ENCODE measurements at regions not wholly inside any gene's neighbourhood (a gene's known extent, or its start where the extent isn't known, plus 50 kb on each side); places are given as distances from the start of the nearest gene placed in this dataset.

GRCh38 chr7:43040461-43040860 lies 72.0 kb upstream of the HECW1 start:
- TF ChIP-seq, protein P1, sequence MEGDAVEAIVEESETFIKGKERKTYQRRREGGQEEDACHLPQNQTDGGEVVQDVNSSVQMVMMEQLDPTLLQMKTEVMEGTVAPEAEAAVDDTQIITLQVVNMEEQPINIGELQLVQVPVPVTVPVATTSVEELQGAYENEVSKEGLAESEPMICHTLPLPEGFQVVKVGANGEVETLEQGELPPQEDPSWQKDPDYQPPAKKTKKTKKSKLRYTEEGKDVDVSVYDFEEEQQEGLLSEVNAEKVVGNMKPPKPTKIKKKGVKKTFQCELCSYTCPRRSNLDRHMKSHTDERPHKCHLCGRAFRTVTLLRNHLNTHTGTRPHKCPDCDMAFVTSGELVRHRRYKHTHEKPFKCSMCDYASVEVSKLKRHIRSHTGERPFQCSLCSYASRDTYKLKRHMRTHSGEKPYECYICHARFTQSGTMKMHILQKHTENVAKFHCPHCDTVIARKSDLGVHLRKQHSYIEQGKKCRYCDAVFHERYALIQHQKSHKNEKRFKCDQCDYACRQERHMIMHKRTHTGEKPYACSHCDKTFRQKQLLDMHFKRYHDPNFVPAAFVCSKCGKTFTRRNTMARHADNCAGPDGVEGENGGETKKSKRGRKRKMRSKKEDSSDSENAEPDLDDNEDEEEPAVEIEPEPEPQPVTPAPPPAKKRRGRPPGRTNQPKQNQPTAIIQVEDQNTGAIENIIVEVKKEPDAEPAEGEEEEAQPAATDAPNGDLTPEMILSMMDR (IDR thresholded peaks at IDR 0.05; ENCODE audit: low read depth, low read length, missing control alignments), result no peak
- no peak for DNase-seq (ENCODE audit: extremely low read depth, low read depth)
- H3K4me3 ChIP-seq (replicated peaks; ENCODE audit: low read depth, low read length), result no peak overlapping the region

DNA sequence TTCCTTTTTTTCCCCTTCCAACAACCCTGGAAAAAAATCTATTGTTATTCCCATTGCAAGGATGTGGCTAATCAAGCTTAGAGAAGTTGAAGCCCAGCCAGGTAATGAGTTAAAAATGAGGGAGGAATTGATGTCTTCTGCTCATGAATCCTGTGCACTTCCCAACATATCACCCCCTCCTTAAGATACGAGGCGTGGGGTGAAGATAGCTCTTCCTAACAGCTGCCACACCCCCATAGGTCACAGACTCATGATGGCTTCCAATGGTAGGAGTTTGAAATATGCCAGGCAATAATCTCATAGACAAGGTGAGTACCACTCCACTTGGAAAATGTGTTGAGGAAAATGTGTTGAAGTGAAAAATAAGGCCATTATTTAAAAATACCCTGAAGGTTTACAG lies 71.3 kb upstream of the HECW1 start:
- DNase-seq (ENCODE audit: extremely low read depth, low read depth), result no peak
- TF ChIP-seq, protein P1 (IDR thresholded peaks at IDR 0.05; ENCODE audit: low read depth, low read length, missing control alignments), result no peak
- no peak overlapping the region for H3K4me3 ChIP-seq (replicated peaks; ENCODE audit: low read depth, low read length)

DNA sequence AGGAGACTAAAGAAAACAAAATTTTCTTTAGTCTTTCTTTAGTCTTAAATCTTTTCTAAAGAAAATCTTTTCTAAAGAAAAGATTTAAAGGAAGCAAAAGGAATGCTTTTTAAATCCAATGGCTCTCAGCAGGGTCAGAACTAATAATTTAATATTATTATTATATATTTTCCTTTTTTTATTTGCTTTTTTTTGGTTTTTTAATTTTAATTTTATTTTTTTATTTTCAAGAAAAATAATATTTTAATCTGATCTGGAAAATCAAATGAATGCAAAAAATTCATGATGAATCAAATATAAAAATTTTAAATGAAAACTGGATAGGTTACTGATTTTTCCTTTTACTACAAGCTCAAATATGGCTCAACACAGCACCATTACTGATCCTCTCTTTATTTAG lies 70.7 kb upstream of the HECW1 start:
- TF ChIP-seq, protein P1 (IDR thresholded peaks at IDR 0.05; ENCODE audit: low read depth, low read length, missing control alignments), result no peak
- H3K4me3 ChIP-seq (replicated peaks; ENCODE audit: low read depth, low read length), result no peak overlapping the region
- DNase-seq (ENCODE audit: extremely low read depth, low read depth), result no peak

DNA sequence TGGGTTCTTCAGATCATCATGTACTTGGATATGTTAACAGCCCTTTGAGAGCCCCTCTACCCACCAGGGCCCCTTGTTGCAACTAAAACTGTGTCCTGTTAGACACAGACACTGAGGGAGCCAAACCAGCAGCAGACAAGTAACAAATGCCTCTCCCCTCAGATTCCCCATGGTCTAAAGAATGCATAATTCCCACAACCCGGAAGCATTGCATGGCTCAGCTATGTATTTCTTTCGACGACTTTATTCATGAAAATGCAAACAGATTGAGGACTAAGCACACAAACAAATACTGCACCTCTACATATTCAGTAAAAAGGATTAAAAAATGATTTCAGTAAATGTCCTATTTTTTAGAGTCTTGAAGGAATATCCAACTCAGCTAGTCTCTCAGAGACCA lies 70.1 kb upstream of the HECW1 start:
- no peak overlapping the region for H3K4me3 ChIP-seq (replicated peaks; ENCODE audit: low read depth, low read length)
- TF ChIP-seq, protein P1 (IDR thresholded peaks at IDR 0.05; ENCODE audit: low read depth, low read length, missing control alignments), result no peak

DNA sequence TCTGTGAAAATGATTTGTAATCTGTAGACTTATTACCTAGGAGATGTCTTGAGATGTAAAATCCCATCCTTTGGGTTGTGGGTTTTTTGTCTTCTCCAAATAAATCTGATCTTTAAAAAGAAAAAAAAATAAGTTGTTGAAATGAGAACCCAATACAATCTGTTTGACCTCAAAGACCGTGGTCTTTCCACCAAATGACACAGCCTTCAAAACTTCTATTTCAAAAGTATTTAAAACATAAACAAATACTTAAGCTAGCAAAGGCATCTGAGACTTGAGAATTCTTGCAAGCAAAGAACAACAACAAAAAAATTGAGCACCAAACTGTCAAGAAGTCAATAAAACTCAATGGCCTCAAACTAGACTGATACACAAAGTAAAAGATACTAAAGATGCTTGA lies 67.9 kb upstream of the HECW1 start:
- H3K4me3 ChIP-seq (replicated peaks; ENCODE audit: low read depth, low read length), result no peak overlapping the region
- DNase-seq (ENCODE audit: extremely low read depth, low read depth), result no peak
- TF ChIP-seq, protein P1 (IDR thresholded peaks at IDR 0.05; ENCODE audit: low read depth, low read length, missing control alignments), result no peak

More for the DNA sequence above, 70.1 kb upstream of the HECW1 start:
- no peak for DNase-seq (ENCODE audit: extremely low read depth, low read depth)

- TF ChIP-seq, protein P1 (IDR thresholded peaks at IDR 0.05; ENCODE audit: low read depth, low read length, missing control alignments), result no peak
- DNase-seq (ENCODE audit: extremely low read depth, low read depth), result no peak
- H3K4me3 ChIP-seq (replicated peaks; ENCODE audit: low read depth, low read length), result no peak overlapping the region
These were observed 58.3 kb upstream of the HECW1 start for GRCh38 chr7:43054052-43054722.

DNA sequence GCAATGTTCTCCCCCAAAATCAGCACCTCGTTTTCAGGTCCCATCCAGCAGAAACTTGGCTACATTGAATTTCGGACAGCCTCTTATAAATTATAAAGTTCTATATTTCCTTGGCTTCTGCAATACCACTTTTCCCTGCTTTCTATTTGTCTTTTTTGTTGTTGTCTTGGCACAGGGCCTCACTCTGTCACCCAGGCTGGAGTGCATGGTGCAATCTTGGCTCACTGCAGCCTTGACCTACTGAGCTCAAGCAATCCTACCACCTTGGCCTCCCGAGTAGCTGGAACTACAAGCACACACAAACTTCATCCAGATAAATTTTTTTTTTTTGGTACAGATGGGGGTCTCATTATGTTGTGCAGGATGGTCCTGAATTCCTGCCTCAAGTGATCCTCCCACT lies 55.3 kb upstream of the HECW1 start:
- H3K4me3 ChIP-seq (replicated peaks; ENCODE audit: low read depth, low read length), result no peak overlapping the region
- DNase-seq (ENCODE audit: extremely low read depth, low read depth), result no peak
- TF ChIP-seq, protein P1 (IDR thresholded peaks at IDR 0.05; ENCODE audit: low read depth, low read length, missing control alignments), result no peak

All from HFF-Myc (cell line).